Gastrocnemius medialis (tissue), 4 donors: ENCODE measurements at regions not wholly inside any gene's neighbourhood (a gene's known extent, or its start where the extent isn't known, plus 50 kb on each side); places are given as distances from the start of the nearest gene placed in this dataset.

Experiments used
- CTCF ChIP-seq, 5 experiments: fragments of 450-650 bp in 3 of 5; fragments of 200-600 bp in 2 of 5; sonication (generic) in 2 of 5; IDR thresholded peaks in 4 of 5; conservative IDR thresholded peaks in 1 of 5; 1 replicate in 4 of 5; 2 replicates in 1 of 5; pipeline ENCODE4 v1.5.1; 2016 to 2019; ENCODE audit warnings: antibody characterized with exemption in 5 of 5, mild to moderate bottlenecking in 3 of 5, moderate library complexity in 3 of 5
- POLR2A ChIP-seq, 2 donors: fragments of 450-650 bp; IDR thresholded peaks; one replicate each; pipeline ENCODE4 v1.6.1; 2017; ENCODE audit warnings: antibody characterized with exemption in 2 of 2, mild to moderate bottlenecking in 2 of 2, moderate library complexity in 2 of 2

GRCh38 chr1:118473825-118474224 lies 288.8 kb upstream of the SPAG17 start:
- TF ChIP-seq CTCF (IDR thresholded peaks at IDR 0.05 in 4 of 5, conservative IDR thresholded peaks at IDR 0.05 in 1 of 5) (no peak), POLR2A (IDR thresholded peaks at IDR 0.05) (no peak)
